AG09319 (cell line): ENCODE measurements at regions not wholly inside any gene's neighbourhood (a gene's known extent, or its start where the extent isn't known, plus 50 kb on each side); places are given as distances from the start of the nearest gene placed in this dataset.

ENCODE experiments used
- DNase-seq: peaks from one replicate; pipeline ENCODE4 v3.0.0-alpha.2; 2010; ENCODE audit warnings: low read depth; ENCODE audit errors: extremely low read depth
- CTCF ChIP-seq: IDR thresholded peaks from 2 replicates; pipeline ENCODE4 v1.5.1; 2011; ENCODE audit warnings: low read depth, mild to moderate bottlenecking, inconsistent platforms, low read length, moderate library complexity

GRCh38 chr12:111255261-111255660, 113.6 kb downstream of the PHETA1 start:
- DNase-seq = no peak
- no peak for TF ChIP-seq CTCF

GRCh38 chr12:111254106-111254505, 114.8 kb downstream of the PHETA1 start:
- no peak for DNase-seq
- no peak for TF ChIP-seq CTCF

GRCh38 chr12:111253213-111253612, 115.7 kb downstream of the PHETA1 start:
- no peak for DNase-seq
- no peak for TF ChIP-seq CTCF

- TF ChIP-seq CTCF = no peak
- DNase-seq = no peak
Observed at GRCh38 chr12:111251787-111252186, 117.1 kb downstream of the PHETA1 start.

GRCh38 chr12:111251058-111251730, 117.7 kb downstream of the PHETA1 start:
- DNase-seq = no peak
- no peak for TF ChIP-seq CTCF

GRCh38 chr12:111250251-111250881, 118.5 kb downstream of the PHETA1 start:
- TF ChIP-seq CTCF = no peak

GRCh38 chr12:111249757-111250156, 119.1 kb downstream of the PHETA1 start:
- DNase-seq = no peak
- TF ChIP-seq CTCF = no peak

More at GRCh38 chr12:111250251-111250881, 118.5 kb downstream of the PHETA1 start:
- no peak for DNase-seq
